ENCODE measurements at regions not wholly inside any gene's neighbourhood (a gene's known extent, or its start where the extent isn't known, plus 50 kb on each side); places are given as distances from the start of the nearest gene placed in this dataset.

DNA sequence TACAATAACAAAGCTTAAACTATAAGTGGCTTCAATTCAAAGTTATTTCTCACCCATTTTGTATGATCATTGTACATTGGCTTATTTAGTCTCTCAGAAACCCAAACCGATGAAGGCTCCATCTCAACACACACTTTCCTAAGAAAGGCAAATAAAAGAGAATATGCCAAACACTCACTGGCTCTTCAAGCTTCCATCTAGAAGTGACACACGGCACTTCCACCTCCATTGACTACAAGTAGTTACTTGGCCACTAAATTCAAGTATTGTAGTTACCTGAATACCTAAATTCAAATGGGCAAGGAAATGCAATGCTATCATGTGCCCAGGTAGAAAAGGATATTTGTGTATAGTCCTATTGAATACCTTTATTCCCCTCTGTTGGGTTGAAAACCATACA lies 170.6 kb downstream of the OGFRL1 start:
- BruUV-seq (replicated peaks) = no TSS peak
- Histone ChIP-seq H3K79me2 (ENCODE audit: insufficient read depth, low read depth, low read length) (no peaks in the 10 kb centered on the region), H3K27ac (ENCODE audit: low read depth, low read length, poor library complexity, severe bottlenecking) (peak overlapping the region; percentile 38), H4K20me1 (ENCODE audit: insufficient read depth, low read length) (no peaks in the 10 kb centered on the region), H3K4me3 (ENCODE audit: low read depth, low read length, poor library complexity, severe bottlenecking) (no peak overlapping the region), H3K36me3 (ENCODE audit: insufficient read depth, low read length) (no peaks in the 10 kb centered on the region), H3K9me3 (ENCODE audit: low read length) (no peaks in the 10 kb centered on the region), H3K9me2 (ENCODE audit: insufficient read depth, low read length) (no peaks in the 10 kb centered on the region), H3K4me1 (ENCODE audit: insufficient read depth, low read length, poor library complexity, severe bottlenecking) (peaks cover 34% of the 10 kb centered on the region), H2AFZ (ENCODE audit: low read length) (peak overlapping the region; percentile 70; the same call in 1 of the 2 replicates), H3K4me2 (ENCODE audit: low read length) (peak overlapping the region; percentile 42)
- POLR2A ChIA-PET = interaction anchor here (0.7 kb wide), 1 partner anchor 57 kb away, joined by 3 read pairs; no protein-coding TSS in a partner anchor
- no peak for TF ChIP-seq EZH2phosphoT487 (IDR thresholded peaks at IDR 0.05; ENCODE audit: borderline replicate concordance, low read depth, low read length)
- TF ChIP-seq, protein P1, sequence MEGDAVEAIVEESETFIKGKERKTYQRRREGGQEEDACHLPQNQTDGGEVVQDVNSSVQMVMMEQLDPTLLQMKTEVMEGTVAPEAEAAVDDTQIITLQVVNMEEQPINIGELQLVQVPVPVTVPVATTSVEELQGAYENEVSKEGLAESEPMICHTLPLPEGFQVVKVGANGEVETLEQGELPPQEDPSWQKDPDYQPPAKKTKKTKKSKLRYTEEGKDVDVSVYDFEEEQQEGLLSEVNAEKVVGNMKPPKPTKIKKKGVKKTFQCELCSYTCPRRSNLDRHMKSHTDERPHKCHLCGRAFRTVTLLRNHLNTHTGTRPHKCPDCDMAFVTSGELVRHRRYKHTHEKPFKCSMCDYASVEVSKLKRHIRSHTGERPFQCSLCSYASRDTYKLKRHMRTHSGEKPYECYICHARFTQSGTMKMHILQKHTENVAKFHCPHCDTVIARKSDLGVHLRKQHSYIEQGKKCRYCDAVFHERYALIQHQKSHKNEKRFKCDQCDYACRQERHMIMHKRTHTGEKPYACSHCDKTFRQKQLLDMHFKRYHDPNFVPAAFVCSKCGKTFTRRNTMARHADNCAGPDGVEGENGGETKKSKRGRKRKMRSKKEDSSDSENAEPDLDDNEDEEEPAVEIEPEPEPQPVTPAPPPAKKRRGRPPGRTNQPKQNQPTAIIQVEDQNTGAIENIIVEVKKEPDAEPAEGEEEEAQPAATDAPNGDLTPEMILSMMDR (conservative IDR thresholded peaks at IDR 0.05; ENCODE audit: low read length) = no peak
- no peak for DNase-seq (ENCODE audit: low spot score)
- intact Hi-C loops (cut with micrococcal nuclease; ENCODE audit: unreplicated experiment) = no loop called here
- CTCF ChIA-PET (ENCODE audit: unreplicated experiment) = no interaction called here

DNA sequence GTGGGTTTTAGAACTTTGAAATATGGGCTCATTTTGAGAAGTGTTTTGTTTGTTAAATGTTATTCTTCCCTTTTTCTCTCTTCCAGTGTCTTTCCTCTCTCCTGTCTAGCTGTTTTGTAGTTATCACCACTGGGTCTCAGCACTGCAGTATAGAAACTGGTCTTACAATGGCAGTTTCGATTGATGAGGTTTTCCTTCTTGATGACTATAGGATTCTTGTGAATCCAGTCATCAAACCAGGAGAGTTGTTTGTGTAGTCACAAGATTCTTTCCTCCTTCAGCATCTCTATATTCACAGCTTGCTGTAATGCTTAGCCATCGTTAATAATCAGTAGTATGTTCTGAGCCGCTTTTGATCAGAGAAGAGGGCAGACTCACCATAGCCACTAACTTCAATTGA lies 172.3 kb downstream of the OGFRL1 start:
- Histone ChIP-seq H3K27ac (ENCODE audit: low read depth, low read length, poor library complexity, severe bottlenecking) (no peak overlapping the region), H3K36me3 (ENCODE audit: insufficient read depth, low read length) (no peaks in the 10 kb centered on the region), H3K9me3 (ENCODE audit: low read length) (peaks cover 15% of the 10 kb centered on the region; the same call in 1 of the 2 replicates), H4K20me1 (ENCODE audit: insufficient read depth, low read length) (no peaks in the 10 kb centered on the region), H3K79me2 (ENCODE audit: insufficient read depth, low read depth, low read length) (no peaks in the 10 kb centered on the region), H3K4me3 (ENCODE audit: low read depth, low read length, poor library complexity, severe bottlenecking) (no peak overlapping the region), H3K9me2 (ENCODE audit: insufficient read depth, low read length) (no peaks in the 10 kb centered on the region), H3K4me1 (ENCODE audit: insufficient read depth, low read length, poor library complexity, severe bottlenecking) (peaks cover 34% of the 10 kb centered on the region), H2AFZ (ENCODE audit: low read length) (peak overlapping the region; percentile 34), H3K4me2 (ENCODE audit: low read length) (no peak overlapping the region)
- ChIA-PET POLR2A (interaction anchor here (0.9 kb wide), 1 partner anchor 490 kb away, joined by 3 read pairs; no protein-coding TSS in a partner anchor), CTCF (ENCODE audit: unreplicated experiment) (no interaction called here)
- TF ChIP-seq EZH2phosphoT487 (IDR thresholded peaks at IDR 0.05; ENCODE audit: borderline replicate concordance, low read depth, low read length) = no peak
- TF ChIP-seq, protein P1 (conservative IDR thresholded peaks at IDR 0.05; ENCODE audit: low read length) = no peak
- intact Hi-C loops (cut with micrococcal nuclease; ENCODE audit: unreplicated experiment) = no loop called here
- DNase-seq (ENCODE audit: low spot score) = no peak
- no TSS peak for BruUV-seq (replicated peaks)

DNA sequence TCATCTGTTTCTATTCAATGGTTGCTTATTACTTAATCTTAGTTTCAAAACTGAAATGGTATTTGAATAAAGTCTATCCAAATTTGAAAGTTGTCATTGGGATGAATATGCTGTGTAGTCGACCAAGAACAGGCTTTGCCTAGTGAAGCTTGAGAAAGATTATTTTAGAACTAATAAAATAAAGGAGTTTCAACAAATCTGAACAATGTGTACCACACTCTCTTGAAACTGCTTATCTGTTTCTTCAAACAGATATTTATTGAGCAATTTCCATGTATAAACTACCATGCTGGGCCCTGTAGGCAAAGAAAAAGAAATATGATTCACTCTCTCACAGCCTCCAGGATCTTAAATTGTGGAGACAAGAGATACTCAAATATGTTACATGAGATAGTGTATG lies 174.4 kb downstream of the OGFRL1 start:
- no peaks in the 10 kb centered on the region for H4K20me1 ChIP-seq (ENCODE audit: insufficient read depth, low read length)
- ChIA-PET POLR2A (interaction anchor here (0.6 kb wide), 2 partner anchors 155 to 660 kb away, joined by 3 read pairs; no protein-coding TSS in a partner anchor), CTCF (ENCODE audit: unreplicated experiment) (no interaction called here)
- H3K27ac ChIP-seq (ENCODE audit: low read depth, low read length, poor library complexity, severe bottlenecking) = no peak overlapping the region
- H3K79me2 ChIP-seq (ENCODE audit: insufficient read depth, low read depth, low read length) = no peaks in the 10 kb centered on the region
- H2AFZ ChIP-seq (ENCODE audit: low read length) = no peak overlapping the region
- H3K4me3 ChIP-seq (ENCODE audit: low read depth, low read length, poor library complexity, severe bottlenecking) = no peak overlapping the region
- H3K9me2 ChIP-seq (ENCODE audit: insufficient read depth, low read length) = no peaks in the 10 kb centered on the region
- H3K36me3 ChIP-seq (ENCODE audit: insufficient read depth, low read length) = no peaks in the 10 kb centered on the region
- peaks cover 15% of the 10 kb centered on the region; the same call in 1 of the 2 replicates for H3K9me3 ChIP-seq (ENCODE audit: low read length)
- no peak for DNase-seq (ENCODE audit: low spot score)
- BruUV-seq (replicated peaks) = no TSS peak
- intact Hi-C loops (cut with micrococcal nuclease; ENCODE audit: unreplicated experiment) = no loop called here
- TF ChIP-seq EZH2phosphoT487 (IDR thresholded peaks at IDR 0.05; ENCODE audit: borderline replicate concordance, low read depth, low read length) = no peak
- TF ChIP-seq, protein P1 (conservative IDR thresholded peaks at IDR 0.05; ENCODE audit: low read length) = no peak
- H3K4me2 ChIP-seq (ENCODE audit: low read length) = no peak overlapping the region
- peaks cover 25% of the 10 kb centered on the region for H3K4me1 ChIP-seq (ENCODE audit: insufficient read depth, low read length, poor library complexity, severe bottlenecking)
